AG08395 (cell line): ENCODE measurements at regions not wholly inside any gene's neighbourhood (a gene's known extent, or its start where the extent isn't known, plus 50 kb on each side); places are given as distances from the start of the nearest gene placed in this dataset.

Experiments
- DNase-seq: peaks from one replicate; pipeline ENCODE4 v3.0.0; 2012; ENCODE audit warnings: mixed read lengths, low spot score

- DNase-seq, result no peak
These were observed 476.4 kb upstream of the AGTR1 start for GRCh38 chr3:148221303-148221702.

GRCh38 chr3:148223266-148223665, 474.4 kb upstream of the AGTR1 start:
- DNase-seq, result peak; percentile 57

DNA sequence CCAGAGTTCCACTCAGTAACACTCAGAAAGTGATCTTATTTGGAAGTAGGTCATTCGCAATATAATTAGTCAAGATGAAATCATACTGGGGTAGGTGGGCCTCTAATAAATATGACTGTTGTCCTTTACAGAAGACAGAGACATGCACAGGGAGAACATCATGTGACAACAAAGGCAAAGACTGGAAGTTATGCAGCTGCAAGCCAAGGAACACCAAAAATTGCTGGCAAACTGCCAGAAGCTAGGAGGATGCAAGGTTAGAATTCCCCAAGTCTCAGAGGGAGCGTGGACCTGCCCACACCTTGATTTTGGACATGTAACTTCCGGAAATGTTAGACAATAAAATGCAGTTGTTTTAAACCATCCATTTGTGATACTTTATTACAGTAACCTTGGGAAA, 471.5 kb upstream of the AGTR1 start:
- no peak for DNase-seq

DNA sequence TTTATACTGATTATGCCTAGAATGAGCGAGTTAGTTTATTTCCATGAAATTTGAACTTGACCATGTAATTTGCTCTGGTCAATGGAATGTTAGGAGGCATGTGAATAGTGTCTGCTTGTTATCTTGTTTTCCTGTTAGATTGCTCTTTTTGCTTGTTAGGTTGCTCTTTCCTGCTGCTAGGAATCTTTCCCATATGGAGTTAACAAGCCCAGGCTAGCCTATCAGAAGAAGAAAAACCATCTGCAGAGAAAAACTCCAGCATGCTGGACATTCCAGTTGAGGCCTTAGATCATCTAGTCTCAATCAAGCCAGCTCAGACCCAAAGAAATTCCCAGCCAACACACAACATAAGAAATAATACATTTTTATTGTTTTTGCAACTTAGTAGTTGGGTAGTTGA, 470.2 kb upstream of the AGTR1 start:
- no peak for DNase-seq

GRCh38 chr3:148229107-148229506, 468.6 kb upstream of the AGTR1 start:
- no peak for DNase-seq

DNA sequence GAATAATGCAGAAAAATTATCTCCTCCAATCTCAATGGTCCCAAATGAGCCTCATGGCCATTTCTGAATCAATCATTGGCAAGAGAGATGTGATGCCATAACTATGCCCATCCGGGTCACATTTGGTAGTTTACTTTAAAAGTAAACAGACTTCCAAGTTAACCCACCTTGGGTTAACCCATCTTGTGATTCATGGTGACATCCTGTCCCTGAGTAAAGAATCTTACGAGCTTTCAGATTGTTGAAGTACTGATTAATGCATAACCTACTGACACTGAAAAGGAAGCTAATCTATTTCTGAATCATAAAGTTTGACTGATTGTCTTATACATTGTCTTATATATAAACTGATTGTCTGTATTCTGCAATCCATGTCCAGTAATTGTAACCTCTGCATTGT, 467.2 kb upstream of the AGTR1 start:
- DNase-seq, result no peak

- DNase-seq, result no peak
These were observed 465.3 kb upstream of the AGTR1 start for GRCh38 chr3:148232389-148232788.

DNA sequence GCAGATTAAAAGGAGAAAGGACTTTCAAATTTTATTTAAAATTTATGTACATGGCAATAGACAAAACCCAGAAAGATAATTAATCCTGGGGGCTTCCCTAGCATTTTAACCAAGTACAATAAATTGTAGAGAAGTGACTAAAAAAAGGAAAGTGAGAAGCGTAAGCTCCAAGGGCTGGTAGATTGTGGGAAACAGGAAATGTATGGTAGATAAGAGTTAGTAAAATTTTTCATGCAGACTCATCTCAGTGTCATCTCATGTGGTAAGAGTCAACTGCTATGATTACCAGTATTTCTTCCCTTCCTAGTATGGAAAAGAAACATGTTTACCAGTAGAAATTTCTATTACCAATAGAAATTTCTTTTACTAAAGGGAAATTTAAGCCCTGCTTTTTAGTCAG, 464.3 kb upstream of the AGTR1 start:
- peak; percentile 35 for DNase-seq

DNA sequence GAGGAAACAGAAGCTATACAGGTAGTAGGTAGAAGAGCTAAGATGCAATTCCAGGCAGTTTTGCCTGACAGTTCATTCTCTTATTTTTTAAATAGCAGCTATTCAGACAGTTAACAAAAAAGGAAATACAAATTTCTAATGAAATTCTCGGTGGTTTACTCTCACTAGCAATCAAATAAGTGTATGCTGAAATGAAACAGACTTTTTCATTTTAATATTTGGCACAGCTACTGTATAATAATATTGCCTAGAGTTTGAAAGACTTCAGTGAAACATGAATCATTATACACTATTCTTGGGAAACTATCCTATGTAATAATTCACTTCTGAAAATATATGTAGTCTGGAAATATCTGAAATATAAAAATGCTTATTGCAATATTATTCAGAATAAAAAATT, 463.2 kb upstream of the AGTR1 start:
- no peak for DNase-seq

- no peak for DNase-seq
These were observed 462.1 kb upstream of the AGTR1 start for GRCh38 chr3:148235566-148235965.

GRCh38 chr3:148238421-148238821, 459.3 kb upstream of the AGTR1 start:
- no peak for DNase-seq

DNA sequence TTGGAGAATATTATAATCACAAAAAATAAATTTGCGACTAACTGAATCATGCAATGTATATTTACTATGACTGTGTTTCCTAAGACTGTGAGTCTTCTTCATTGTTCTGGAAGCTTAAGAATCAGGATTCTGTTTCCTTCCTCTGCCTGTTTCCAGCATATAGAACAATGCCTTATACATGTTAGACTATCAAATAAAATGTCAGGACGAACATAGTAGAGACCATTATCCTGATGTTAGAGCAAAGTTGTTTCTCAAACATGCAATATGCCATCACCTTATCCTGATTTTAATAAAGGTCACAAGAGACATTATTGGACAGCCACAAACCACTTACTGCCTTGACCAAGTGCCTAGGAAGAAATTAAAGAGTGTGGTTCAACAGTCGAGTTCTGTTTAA, 457.4 kb upstream of the AGTR1 start:
- no peak for DNase-seq

DNA sequence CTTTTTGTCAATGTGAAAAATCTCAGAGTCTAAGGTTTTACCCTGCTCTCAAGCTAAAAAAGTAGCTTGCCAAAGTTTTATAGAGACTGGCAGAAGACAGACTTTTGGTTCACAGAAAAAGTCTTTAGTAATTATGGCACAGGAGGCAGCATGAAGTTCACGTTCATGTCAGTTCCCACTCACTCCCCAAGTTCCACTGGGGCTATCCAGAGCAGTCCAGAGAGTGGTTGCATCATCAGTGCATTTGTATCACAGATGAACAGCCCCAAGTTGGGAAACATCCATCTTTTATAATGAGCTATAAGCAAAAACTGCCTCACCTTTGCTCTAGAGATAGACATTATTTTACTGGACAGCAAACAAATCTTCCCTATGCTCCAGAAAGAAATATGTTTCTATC, 454.1 kb upstream of the AGTR1 start:
- no peak for DNase-seq

DNA sequence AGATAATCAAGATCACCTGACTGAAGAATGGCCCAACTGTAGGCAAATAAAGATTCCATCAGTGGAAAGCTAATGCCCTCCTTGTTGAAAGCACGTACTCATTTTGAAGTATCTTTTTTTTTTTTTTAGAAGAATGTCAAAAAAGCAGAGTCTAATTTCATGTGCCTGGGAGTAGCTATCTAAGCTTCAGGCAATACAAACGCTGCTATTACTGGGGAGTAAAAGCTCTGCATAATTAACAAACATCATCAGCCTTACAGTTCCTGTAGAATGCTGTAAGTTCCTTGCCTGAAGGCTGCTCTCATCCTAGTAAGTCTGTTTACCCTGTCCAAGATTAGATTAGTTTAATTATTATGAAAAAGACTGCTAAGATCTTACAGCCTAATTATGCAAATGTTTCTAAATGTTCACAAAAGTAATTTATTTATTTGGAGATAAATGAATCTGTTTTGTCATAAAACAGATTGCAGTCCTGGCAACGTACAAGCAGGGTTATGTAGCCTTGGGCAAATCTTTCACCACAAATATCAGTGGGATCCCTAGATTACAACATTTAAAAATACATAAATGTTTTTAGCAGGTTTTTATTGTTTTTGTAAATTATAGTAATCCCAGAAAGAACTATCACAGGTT, 451.3 kb upstream of the AGTR1 start:
- DNase-seq, result no peak

DNA sequence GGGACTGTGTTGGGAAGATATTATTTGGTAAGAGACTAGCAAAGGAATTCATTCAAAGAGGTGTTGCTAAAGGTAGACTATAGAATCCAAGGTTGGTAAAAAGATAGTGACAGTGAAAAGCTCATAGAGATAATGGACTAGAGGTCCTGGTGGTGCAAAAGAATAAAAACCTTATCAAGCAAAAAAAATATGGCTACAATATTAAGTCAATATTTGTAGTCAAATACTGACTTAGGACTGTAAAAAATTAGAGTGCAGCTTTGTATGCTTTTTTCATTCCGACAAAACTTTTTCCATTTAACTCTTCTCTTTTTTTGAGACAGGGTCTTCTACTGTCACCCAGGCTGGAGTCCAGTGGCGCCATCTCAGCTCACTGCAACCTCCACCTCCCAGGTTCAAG, 444.0 kb upstream of the AGTR1 start:
- DNase-seq, result no peak

- DNase-seq, result no peak
These were observed 443.3 kb upstream of the AGTR1 start for GRCh38 chr3:148254402-148254801.

DNA sequence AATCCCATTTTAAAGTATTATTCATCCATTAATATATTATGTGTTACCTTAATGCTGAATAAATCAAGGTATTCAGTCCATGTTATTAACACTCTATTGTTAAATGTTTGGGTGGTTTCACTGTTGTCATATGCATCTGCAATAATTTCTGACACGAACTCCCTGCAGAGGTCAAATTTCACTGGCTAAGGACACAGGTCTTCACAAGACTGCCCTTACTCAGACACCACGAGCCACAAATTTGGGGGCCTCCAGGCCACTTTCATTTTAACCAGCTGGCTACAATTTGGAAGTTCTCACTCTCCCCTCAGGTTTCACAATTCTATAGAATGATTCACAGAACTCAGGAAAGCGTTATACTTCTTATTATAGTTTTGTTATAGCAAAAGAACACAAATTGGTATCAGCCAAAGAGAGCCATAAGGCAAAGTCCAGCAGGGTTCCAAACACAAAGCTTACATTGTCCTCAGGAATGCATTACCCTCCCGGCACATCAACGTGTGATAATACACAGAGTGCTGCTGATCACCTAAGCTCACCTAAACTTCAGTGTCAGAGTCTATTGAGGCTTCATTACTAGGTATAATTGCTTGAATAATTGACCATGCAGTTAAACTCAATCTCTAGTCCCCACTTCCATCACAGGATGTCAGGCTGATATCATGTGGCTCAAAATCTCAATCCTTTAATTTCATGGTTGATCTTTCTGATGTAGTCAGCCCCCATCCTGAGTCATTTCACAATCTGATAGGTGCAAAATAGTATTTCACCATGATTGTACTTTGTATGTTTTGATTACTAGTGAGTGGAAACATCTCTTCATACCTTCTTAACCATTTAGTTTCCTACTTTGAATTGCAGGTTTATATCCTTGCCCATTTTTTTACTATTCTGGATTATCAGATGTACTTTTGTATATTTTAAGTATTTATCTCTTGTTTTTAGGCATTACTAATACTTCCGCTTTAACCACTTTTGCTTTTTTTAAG, 441.4 kb upstream of the AGTR1 start:
- DNase-seq, result no peak

DNA sequence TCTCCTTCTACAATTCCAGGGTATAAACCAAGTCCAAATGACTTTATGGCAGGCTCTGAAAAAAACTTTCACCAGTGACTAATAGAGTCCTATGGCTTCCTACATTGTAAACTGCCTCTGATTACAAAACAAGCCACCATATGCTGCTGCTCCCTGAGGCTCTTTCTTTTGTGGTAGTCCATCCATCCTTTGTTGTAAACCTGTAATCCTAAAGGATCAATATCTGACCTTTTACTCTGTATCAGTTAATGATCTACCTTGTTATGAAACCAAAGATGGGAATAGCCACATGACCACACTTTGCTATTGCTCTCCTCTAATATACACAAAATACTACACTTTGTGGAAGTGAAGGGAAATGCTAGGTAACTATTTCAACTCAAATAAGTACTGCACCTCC, 434.7 kb upstream of the AGTR1 start:
- no peak for DNase-seq

DNA sequence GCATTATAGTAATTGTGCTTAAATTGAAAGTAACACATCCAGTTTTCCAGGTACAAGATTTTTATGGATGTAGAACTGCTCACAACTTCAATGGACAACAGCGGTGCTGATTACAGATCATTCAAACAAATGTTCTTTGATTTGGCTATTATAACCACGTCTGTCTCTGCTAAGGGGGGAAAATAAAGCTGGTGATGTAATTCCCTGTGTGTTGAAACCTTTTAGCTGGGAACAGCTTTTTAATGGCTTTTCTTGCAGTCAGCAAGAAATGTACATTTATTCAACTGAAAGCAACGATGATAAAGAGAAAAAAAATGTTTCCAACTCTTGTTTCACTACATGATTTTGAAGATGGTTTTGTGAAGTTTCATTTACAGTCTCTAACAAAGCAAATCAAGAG, 431.9 kb upstream of the AGTR1 start:
- no peak for DNase-seq

DNA sequence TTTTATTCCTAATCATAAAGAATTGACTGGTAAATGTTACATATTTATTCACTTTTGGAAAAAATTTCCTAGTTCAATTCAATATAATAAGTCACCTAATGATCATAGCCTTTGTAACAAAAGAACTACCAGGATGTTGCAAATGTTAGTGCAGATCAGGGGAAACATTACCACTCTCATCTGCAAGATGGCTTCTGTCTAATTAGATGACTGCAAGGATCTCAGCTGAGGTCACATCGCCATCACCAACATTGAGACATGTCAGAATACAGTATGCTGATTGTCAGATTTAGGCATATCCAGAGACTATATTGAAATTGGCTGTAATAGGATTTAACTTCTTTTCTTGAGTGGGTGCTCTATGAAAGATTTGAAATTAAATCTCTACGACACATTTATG, 431.4 kb upstream of the AGTR1 start:
- DNase-seq, result no peak

- DNase-seq, result no peak
These were observed 427.9 kb upstream of the AGTR1 start for GRCh38 chr3:148269816-148270215.

DNA sequence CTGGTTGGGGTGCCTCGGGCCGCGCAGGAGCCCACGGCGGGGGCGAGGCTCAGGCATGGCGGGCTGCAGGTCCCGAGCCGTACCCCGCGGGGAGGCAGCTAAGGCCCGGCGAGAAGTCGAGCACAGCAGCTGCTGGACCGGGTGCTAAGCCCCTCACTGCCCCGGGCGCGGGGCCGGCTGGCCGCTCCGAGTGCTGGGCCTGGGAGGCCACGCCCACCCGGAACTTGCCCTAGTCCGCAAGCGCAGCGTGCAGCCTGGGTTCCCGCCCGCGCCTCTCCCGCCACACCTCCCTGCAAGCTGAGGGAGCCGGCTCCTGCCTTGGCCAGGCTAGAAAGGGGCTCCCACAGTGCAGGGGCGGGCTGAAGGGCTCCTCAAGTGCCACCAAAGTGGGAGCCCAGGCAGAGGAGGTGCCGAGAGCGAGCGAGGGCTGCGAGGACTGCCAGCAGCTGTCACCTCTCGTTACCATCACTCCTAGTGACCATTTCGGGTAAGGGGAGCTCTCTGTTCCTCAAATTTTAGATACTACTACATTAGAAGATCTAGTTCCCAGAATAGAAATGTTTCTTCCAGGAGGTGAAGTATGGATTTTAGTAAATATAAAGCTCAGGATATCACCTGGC, 417.0 kb upstream of the AGTR1 start:
- DNase-seq, result no peak

DNA sequence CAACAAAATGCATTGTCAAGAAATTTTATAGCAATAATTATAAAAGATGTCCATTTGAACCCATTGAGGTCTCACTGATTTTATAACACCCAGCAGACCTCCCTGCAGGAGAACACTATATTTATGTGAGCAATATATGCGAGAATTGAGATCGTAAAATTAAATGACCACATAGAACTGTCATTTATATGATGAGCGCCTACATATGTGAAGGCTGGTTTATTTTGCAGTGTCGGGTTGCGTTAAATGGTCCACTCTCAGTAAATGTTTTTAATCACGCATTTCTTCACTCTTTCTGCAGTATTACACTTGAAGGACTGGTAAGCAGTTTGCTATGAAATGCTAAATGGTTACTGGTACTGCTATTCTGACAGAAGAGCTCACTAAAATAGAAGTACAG, 408.5 kb upstream of the AGTR1 start:
- DNase-seq, result no peak
